ENCODE measurements at regions not wholly inside any gene's neighbourhood (a gene's known extent, or its start where the extent isn't known, plus 50 kb on each side); places are given as distances from the start of the nearest gene placed in this dataset.

DNA sequence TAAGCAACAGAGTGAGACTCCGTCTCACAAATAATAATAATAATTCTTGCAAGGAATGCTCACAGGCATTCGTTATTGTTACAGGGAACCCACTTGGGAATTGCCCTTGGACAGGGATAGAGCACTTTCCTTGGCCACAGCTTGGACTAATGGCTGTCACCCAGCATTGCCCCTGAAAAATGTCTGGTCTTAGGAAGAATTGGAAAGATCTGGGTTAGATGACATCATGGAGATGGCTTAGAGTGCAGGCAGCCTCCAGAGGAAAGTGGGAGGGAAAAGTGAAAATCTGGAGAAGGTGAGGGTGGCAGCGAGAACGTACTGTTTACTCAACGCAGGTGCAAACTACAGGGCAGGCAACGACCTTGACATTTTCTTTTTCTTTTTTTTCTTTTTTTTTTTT is 59.3 kb upstream of the MRTFB start:
- TF ChIP-seq, protein P1, sequence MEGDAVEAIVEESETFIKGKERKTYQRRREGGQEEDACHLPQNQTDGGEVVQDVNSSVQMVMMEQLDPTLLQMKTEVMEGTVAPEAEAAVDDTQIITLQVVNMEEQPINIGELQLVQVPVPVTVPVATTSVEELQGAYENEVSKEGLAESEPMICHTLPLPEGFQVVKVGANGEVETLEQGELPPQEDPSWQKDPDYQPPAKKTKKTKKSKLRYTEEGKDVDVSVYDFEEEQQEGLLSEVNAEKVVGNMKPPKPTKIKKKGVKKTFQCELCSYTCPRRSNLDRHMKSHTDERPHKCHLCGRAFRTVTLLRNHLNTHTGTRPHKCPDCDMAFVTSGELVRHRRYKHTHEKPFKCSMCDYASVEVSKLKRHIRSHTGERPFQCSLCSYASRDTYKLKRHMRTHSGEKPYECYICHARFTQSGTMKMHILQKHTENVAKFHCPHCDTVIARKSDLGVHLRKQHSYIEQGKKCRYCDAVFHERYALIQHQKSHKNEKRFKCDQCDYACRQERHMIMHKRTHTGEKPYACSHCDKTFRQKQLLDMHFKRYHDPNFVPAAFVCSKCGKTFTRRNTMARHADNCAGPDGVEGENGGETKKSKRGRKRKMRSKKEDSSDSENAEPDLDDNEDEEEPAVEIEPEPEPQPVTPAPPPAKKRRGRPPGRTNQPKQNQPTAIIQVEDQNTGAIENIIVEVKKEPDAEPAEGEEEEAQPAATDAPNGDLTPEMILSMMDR (IDR thresholded peaks at IDR 0.05), result no peak
- TF ChIP-seq EP300 (IDR thresholded peaks at IDR 0.05), result no peak
